ENCODE measurements at regions not wholly inside any gene's neighbourhood (a gene's known extent, or its start where the extent isn't known, plus 50 kb on each side); places are given as distances from the start of the nearest gene placed in this dataset.
"Not testable (repeated sequence)": the region's sequence is repeated elsewhere in the genome, so short reads cannot be mapped to it uniquely, and the experiment has no call there.

- no peaks in the 10 kb centered on the region for H3F3A ChIP-seq (ENCODE audit: insufficient read depth, low read depth)
- intact Hi-C loops (cut with micrococcal nuclease; ENCODE audit: unreplicated experiment) = no loop called here
- no peak for DNase-seq
- no peak for TF ChIP-seq CTCF (conservative IDR thresholded peaks at IDR 0.05)
- TF ChIP-seq EZH2 (IDR thresholded peaks at IDR 0.05; ENCODE audit: low read depth) = no peak
- ChIA-PET CTCF (no interaction called here), POLR2A (ENCODE audit: unreplicated experiment) (no interaction called here)
- H2AFZ ChIP-seq = peak overlapping the region; percentile 55; the same call in 1 of the 2 replicates
- no peak overlapping the region for H3K27ac ChIP-seq
- H4K20me1 ChIP-seq (ENCODE audit: insufficient read depth) = no peaks in the 10 kb centered on the region
- no peaks in the 10 kb centered on the region for H3K27me3 ChIP-seq (ENCODE audit: insufficient read depth, low read depth)
- H3K79me2 ChIP-seq (ENCODE audit: low read depth) = no peaks in the 10 kb centered on the region
- no peaks in the 10 kb centered on the region; the same call in 1 of the 2 replicates for H3K9me3 ChIP-seq (ENCODE audit: insufficient read depth, low read depth)
- no TSS peak for BruUV-seq (replicated peaks)
- no peaks in the 10 kb centered on the region; the same call in 1 of the 2 replicates for H3K9me2 ChIP-seq (ENCODE audit: insufficient read depth)
- H3K4me3 ChIP-seq = no peak overlapping the region
- no peaks in the 10 kb centered on the region for H3K36me3 ChIP-seq (ENCODE audit: low read depth)
- H3K4me1 ChIP-seq (replicated peaks; ENCODE audit: insufficient read depth) = 0 out of 2 replicates have a peak, but pooled peaks cover 6% of the 10 kb centered on the region
- no peak overlapping the region for H3K4me2 ChIP-seq
These were observed 313.5 kb upstream of the KITLG start for GRCh38 chr12:88893801-88894200.

GRCh38 chr12:88891434-88891833 lies 311.2 kb upstream of the KITLG start:
- CTCF ChIA-PET; H3K4me2 ChIP-seq; H3F3A ChIP-seq (ENCODE audit: insufficient read depth, low read depth); BruUV-seq (replicated peaks); H3K4me1 ChIP-seq (replicated peaks; ENCODE audit: insufficient read depth); H3K9me2 ChIP-seq (ENCODE audit: insufficient read depth); H3K9me3 ChIP-seq (ENCODE audit: insufficient read depth, low read depth); H4K20me1 ChIP-seq (ENCODE audit: insufficient read depth); intact Hi-C loops (cut with micrococcal nuclease; ENCODE audit: unreplicated experiment); H3K4me3 ChIP-seq; H3K27me3 ChIP-seq (ENCODE audit: insufficient read depth, low read depth); H3K79me2 ChIP-seq (ENCODE audit: low read depth); POLR2A ChIA-PET (ENCODE audit: unreplicated experiment); H3K27ac ChIP-seq; DNase-seq; H2AFZ ChIP-seq; H3K36me3 ChIP-seq (ENCODE audit: low read depth): not testable (repeated sequence)

- Histone ChIP-seq H3K27me3 (ENCODE audit: insufficient read depth, low read depth) (no peaks in the 10 kb centered on the region), H3F3A (ENCODE audit: insufficient read depth, low read depth) (no peaks in the 10 kb centered on the region), H3K36me3 (ENCODE audit: low read depth) (no peaks in the 10 kb centered on the region), H3K4me3 (no peak overlapping the region), H3K79me2 (ENCODE audit: low read depth) (no peaks in the 10 kb centered on the region), H4K20me1 (ENCODE audit: insufficient read depth) (no peaks in the 10 kb centered on the region), H3K9me2 (ENCODE audit: insufficient read depth) (no peaks in the 10 kb centered on the region; the same call in 1 of the 2 replicates), H3K27ac (no peak overlapping the region), H2AFZ (no peak overlapping the region), H3K4me1 (replicated peaks; ENCODE audit: insufficient read depth) (0 out of 2 replicates have a peak, but pooled peaks cover 6% of the 10 kb centered on the region), H3K4me2 (no peak overlapping the region), H3K9me3 (ENCODE audit: insufficient read depth, low read depth) (no peaks in the 10 kb centered on the region; the same call in 1 of the 2 replicates)
- intact Hi-C loops (cut with micrococcal nuclease; ENCODE audit: unreplicated experiment) = no loop called here
- ChIA-PET CTCF (no interaction called here), POLR2A (ENCODE audit: unreplicated experiment) (no interaction called here)
- TF ChIP-seq EZH2 (IDR thresholded peaks at IDR 0.05; ENCODE audit: low read depth) = no peak
- no peak for TF ChIP-seq CTCF (conservative IDR thresholded peaks at IDR 0.05)
- no TSS peak for BruUV-seq (replicated peaks)
- no peak for DNase-seq
These were observed 309.2 kb upstream of the KITLG start for GRCh38 chr12:88889326-88890110.
